H1 (cell line): ENCODE measurements at regions not wholly inside any gene's neighbourhood (a gene's known extent, or its start where the extent isn't known, plus 50 kb on each side); places are given as distances from the start of the nearest gene placed in this dataset.
A peak's percentile ranks its signal among the peaks of the same experiment; 100 is the strongest.

ENCODE experiments used
- CTCF ChIA-PET: fragments of 300-600 bp; sonication (Branson Sonifier 250); formaldehyde crosslinking; loops from one replicate; lab custom pipeline; 2021; ENCODE audit not compliant: partially characterized antibody; lab: Charles Lee
- POLR2A ChIA-PET: fragments of 300-600 bp; sonication (Branson Sonifier 250); formaldehyde crosslinking; loops from one replicate; lab custom pipeline; 2021; ENCODE audit warnings: inconsistent platforms; ENCODE audit not compliant: partially characterized antibody; lab: Charles Lee
- DNase-seq, 2 experiments: peaks; one replicate each; pipeline versions ENCODE4 v3.0.0 to v3.0.0-alpha.2; 2010 to 2022; ENCODE audit warnings: low spot score in 2 of 2, low read depth in 1 of 2, mixed read lengths in 1 of 2
- FAIRE-seq: peaks from 2 replicates; lab custom pipeline; 2011; peaks lifted over from hg19 to GRCh38; lab: Jason Lieb, UNC
- H2AFZ ChIP-seq: 2 replicates; pipeline ENCODE4 v1.8.1; 2012; ENCODE audit warnings: low read length, inconsistent platforms
- H2AK5ac ChIP-seq: 2 replicates; pipeline ENCODE4 v1.6.1; 2013; ENCODE audit warnings: low read depth, low read length
- H2BK120ac ChIP-seq: replicated peaks from 2 replicates; pipeline ENCODE3; 2013; ENCODE audit warnings: low read depth, low read length, inconsistent platforms
- H2BK12ac ChIP-seq: 2 replicates; pipeline ENCODE4 v1.6.1; 2013; ENCODE audit warnings: low read depth, low read length
- H2BK15ac ChIP-seq: 2 replicates; pipeline ENCODE4 v1.6.1; 2013; ENCODE audit warnings: low read length
- H2BK20ac ChIP-seq: 2 replicates; pipeline ENCODE4 v1.6.1; 2013; ENCODE audit warnings: low read length
- H2BK5ac ChIP-seq: 2 replicates; pipeline ENCODE4 v1.6.1; 2013; ENCODE audit warnings: low read depth, low read length
- H3K14ac ChIP-seq: 2 replicates; pipeline ENCODE4 v1.6.1; 2013; ENCODE audit warnings: inconsistent platforms; ENCODE audit not compliant: insufficient read length
- H3K18ac ChIP-seq: 2 replicates; pipeline ENCODE4 v1.6.1; 2013; ENCODE audit warnings: low read length; ENCODE audit errors: extremely low read depth
- H3K23ac ChIP-seq: 2 replicates; pipeline ENCODE4 v1.6.1; 2013; ENCODE audit warnings: inconsistent platforms; ENCODE audit not compliant: insufficient read length
- H3K23me2 ChIP-seq: 2 replicates; pipeline ENCODE4 v1.6.1; 2013; ENCODE audit warnings: low read depth, low read length
- H3K27ac ChIP-seq: 2 replicates; pipeline ENCODE4 v1.6.1; 2011; ENCODE audit warnings: low read depth, low read length, inconsistent platforms
- H3K27me3 ChIP-seq, 4 experiments: replicated peaks in 1 of 4; 1 replicate in 1 of 4; 2 replicates in 3 of 4; pipeline versions ENCODE4 v1.6.1 to v1.8.1; 2011 to 2013; ENCODE audit warnings: low read length in 3 of 4, mild to moderate bottlenecking in 3 of 4, inconsistent platforms in 2 of 4, mixed read lengths in 2 of 4, moderate library complexity in 1 of 4; ENCODE audit not compliant: control insufficient read depth in 3 of 4, insufficient read depth in 3 of 4; ENCODE audit errors: extremely low read depth in 1 of 4
- H3K36me3 ChIP-seq, 4 experiments: 2 replicates each; pipeline versions ENCODE4 v1.6.1 to v1.8.1; 2011 to 2013; ENCODE audit warnings: mild to moderate bottlenecking in 4 of 4, low read length in 3 of 4, moderate library complexity in 2 of 4, control low read depth in 1 of 4, inconsistent platforms in 1 of 4; ENCODE audit not compliant: insufficient read depth in 4 of 4, control insufficient read depth in 2 of 4
- H3K4ac ChIP-seq: replicated peaks from 2 replicates; pipeline ENCODE3; 2013; ENCODE audit warnings: low read length, low read depth, mixed read lengths, inconsistent platforms; ENCODE audit not compliant: insufficient read length
- H3K4me1 ChIP-seq, 4 experiments: replicated peaks in 1 of 4; 1 replicate in 1 of 4; 2 replicates in 3 of 4; pipeline versions ENCODE4 v1.6.1 to v1.8.1; 2011 to 2013; ENCODE audit warnings: low read length in 3 of 4, inconsistent platforms in 2 of 4, mixed read lengths in 1 of 4; ENCODE audit not compliant: insufficient read depth in 4 of 4, control insufficient read depth in 3 of 4
- H3K4me2 ChIP-seq, 2 experiments: 2 replicates each; pipeline versions ENCODE4 v1.6.1 to v1.8.1; 2011 to 2013; ENCODE audit warnings: low read depth in 2 of 2, low read length in 2 of 2, control low read depth in 1 of 2, inconsistent platforms in 1 of 2, mild to moderate bottlenecking in 1 of 2; ENCODE audit not compliant: insufficient read depth in 1 of 2
- H3K4me3 ChIP-seq, 4 experiments: fragments of 200-600, 300-600 bp in 1 of 4; sonication (generic), shearing (Covaris generic), sonication (Bioruptor Twin) in 1 of 4; 2 replicates each; pipeline versions ENCODE4 v1.5.1 to v1.8.1; 2011 to 2016; ENCODE audit warnings: low read length in 4 of 4, low read depth in 3 of 4, control low read depth in 2 of 4, inconsistent platforms in 2 of 4, mild to moderate bottlenecking in 2 of 4, mixed read lengths in 1 of 4, moderate library complexity in 1 of 4; ENCODE audit not compliant: insufficient read depth in 2 of 4; ENCODE audit errors: extremely low read depth in 1 of 4
- H3K56ac ChIP-seq: replicated peaks from 2 replicates; pipeline ENCODE3; 2013; ENCODE audit warnings: low read depth, mild to moderate bottlenecking, mixed read lengths, low read length, inconsistent platforms; ENCODE audit not compliant: insufficient read length
- H3K79me1 ChIP-seq: 2 replicates; pipeline ENCODE4 v1.6.1; 2013; ENCODE audit warnings: low read depth, low read length, control low read depth
- H3K79me2 ChIP-seq, 2 experiments: 2 replicates each; pipeline versions ENCODE4 v1.6.1 to v1.8.1; 2012 to 2013; ENCODE audit warnings: low read length in 2 of 2, mild to moderate bottlenecking in 2 of 2, inconsistent platforms in 1 of 2; ENCODE audit not compliant: insufficient read depth in 2 of 2, control insufficient read depth in 1 of 2
- H3K9ac ChIP-seq, 4 experiments: replicated peaks in 1 of 4; 1 replicate in 1 of 4; 2 replicates in 3 of 4; pipeline versions ENCODE4 v1.6.1 to v1.8.1; 2011 to 2013; ENCODE audit warnings: low read depth in 3 of 4, low read length in 3 of 4, control low read depth in 2 of 4, mild to moderate bottlenecking in 2 of 4, moderate library complexity in 2 of 4, inconsistent platforms in 1 of 4; ENCODE audit errors: extremely low read depth in 1 of 4
- H3K9me3 ChIP-seq, 2 experiments: 2 replicates each; pipeline versions ENCODE4 v1.6.1 to v1.8.1; 2012 to 2013; ENCODE audit warnings: mild to moderate bottlenecking in 2 of 2, moderate library complexity in 2 of 2, control low read depth in 1 of 2, inconsistent platforms in 1 of 2, low read depth in 1 of 2, low read length in 1 of 2, mixed read lengths in 1 of 2; ENCODE audit not compliant: insufficient read depth in 2 of 2
- H4K20me1 ChIP-seq, 2 experiments: replicated peaks in 1 of 2; 2 replicates each; pipeline versions ENCODE3 to v1.8.1; 2011 to 2013; ENCODE audit warnings: inconsistent platforms in 2 of 2, low read length in 2 of 2, mild to moderate bottlenecking in 1 of 2; ENCODE audit not compliant: insufficient read depth in 2 of 2, control insufficient read depth in 1 of 2
- H4K5ac ChIP-seq: 2 replicates; pipeline ENCODE4 v1.6.1; 2013; ENCODE audit warnings: low read length, low read depth, mixed read lengths, inconsistent platforms; ENCODE audit not compliant: insufficient read length
- H4K8ac ChIP-seq: 2 replicates; pipeline ENCODE4 v1.8.0; 2013; ENCODE audit warnings: mild to moderate bottlenecking, moderate library complexity, low read length, inconsistent platforms; ENCODE audit not compliant: insufficient read depth; ENCODE audit errors: extremely low read depth
- H4K91ac ChIP-seq: replicated peaks from 2 replicates; pipeline ENCODE3; 2013; ENCODE audit warnings: low read length, mixed read lengths, inconsistent platforms; ENCODE audit not compliant: insufficient read length
- ASH2L ChIP-seq: fragments of 200-600, 300-600 bp; sonication (generic); IDR thresholded peaks from one replicate; pipeline ENCODE4 v1.7.1; 2017; ENCODE audit warnings: low read length
- CBX8 ChIP-seq: fragments of 300-800, 300-1000 bp; sonication (generic); IDR thresholded peaks from 2 replicates; pipeline ENCODE4 v1.7.1; 2016; ENCODE audit warnings: low read depth, low read length, borderline replicate concordance
- FOSL1 ChIP-seq: IDR thresholded peaks from 2 replicates; pipeline ENCODE4 v1.6.1; 2011; ENCODE audit warnings: mild to moderate bottlenecking, low read depth, low read length, moderate library complexity; ENCODE audit not compliant: insufficient read depth
- HDAC2 ChIP-seq, 2 experiments: fragments of 300-600 bp in 1 of 2; sonication (generic) in 1 of 2; IDR thresholded peaks; 2 replicates each; pipeline ENCODE4 v1.6.1; 2011 to 2012; ENCODE audit warnings: low read depth in 2 of 2, low read length in 2 of 2, mild to moderate bottlenecking in 2 of 2, moderate library complexity in 2 of 2, borderline replicate concordance in 1 of 2, inconsistent platforms in 1 of 2
- JUND ChIP-seq: IDR thresholded peaks from 2 replicates; pipeline ENCODE4 v1.6.1; 2011; ENCODE audit warnings: mild to moderate bottlenecking, improper control_type of control experiment, low read length
- MAFK ChIP-seq: IDR thresholded peaks from 2 replicates; pipeline ENCODE4 v1.6.1; 2012; ENCODE audit warnings: low read depth, mild to moderate bottlenecking, improper control_type of control experiment, low read length
- RAD21 ChIP-seq, 2 experiments: IDR thresholded peaks in 1 of 2; conservative IDR thresholded peaks in 1 of 2; 2 replicates each; pipeline ENCODE4 v1.6.1; 2011; ENCODE audit warnings: low read depth in 2 of 2, low read length in 2 of 2, improper control_type of control experiment in 1 of 2, inconsistent platforms in 1 of 2, mild to moderate bottlenecking in 1 of 2, moderate library complexity in 1 of 2
- RBBP5 ChIP-seq: IDR thresholded peaks from 2 replicates; pipeline ENCODE4 v1.7.1; 2012; ENCODE audit warnings: low read depth, mild to moderate bottlenecking, inconsistent platforms, low read length, moderate library complexity, borderline replicate concordance
- SIRT6 ChIP-seq: IDR thresholded peaks from one replicate; pipeline ENCODE4 v1.7.1; 2012; ENCODE audit warnings: low read length, inconsistent platforms
- TBP ChIP-seq: IDR thresholded peaks from 2 replicates; pipeline ENCODE4 v1.6.1; 2011; ENCODE audit warnings: low read depth, low read length, improper control_type of control experiment
- ZNF274 ChIP-seq: IDR thresholded peaks from 2 replicates; pipeline ENCODE4 v1.7.0; 2012; ENCODE audit warnings: low read length, borderline replicate concordance; ENCODE audit errors: extremely low read depth
- WGBS, 2 experiments: shearing (Covaris generic) in 1 of 2; methylation state at CpG; one replicate each; pipeline versions ENCODE4 v1.1.6 to v1.1.7; 2013 to 2015; ENCODE audit warnings: low lambda C conversion rate in 2 of 2, mixed read lengths in 2 of 2, inconsistent platforms in 1 of 2, low coverage in 1 of 2, missing lambda C conversion rate in 1 of 2; ENCODE audit not compliant: insufficient replicate concordance in 2 of 2, insufficient coverage in 1 of 2, insufficient read length in 1 of 2; ENCODE audit errors: extremely low coverage in 1 of 2, missing lambda C conversion rate in 1 of 2; 5-methylcytosine and 5-hydroxymethylcytosine counted together
- TF ChIP-seq, protein P1 (sequence below): IDR thresholded peaks from 2 replicates; pipeline ENCODE4 v1.6.1; 2012; ENCODE audit warnings: inconsistent platforms

- Histone ChIP-seq H3K14ac (no peak overlapping the region), H2BK120ac (no peak overlapping the region), H3K23ac (no peak overlapping the region), H3K56ac (no peak overlapping the region), H4K8ac (no peak overlapping the region), H2BK12ac (peak overlapping the region; percentile 84; the same call in 1 of the 2 replicates), H3K23me2 (peaks cover 23% of the 10 kb centered on the region; the same call in 1 of the 2 replicates), H3K4me3 (no peak overlapping the region), H3K79me2 (no peaks in the 10 kb centered on the region), H3K27ac (no peak overlapping the region), H3K9me3 (no peaks in the 10 kb centered on the region), H4K5ac (no peak overlapping the region), H3K18ac (no peak overlapping the region), H2BK15ac (peak overlapping the region; percentile 72), H3K4me1 (peaks cover 0 to 15% (median 11%) of the 10 kb centered on the region in 4 experiments; a peak in 6 of 7 replicates), H3K27me3 (peaks cover 27 to 53% (median 49%) of the 10 kb centered on the region in 4 experiments), H3K79me1 (no peaks in the 10 kb centered on the region; the same call in 1 of the 2 replicates), H2BK20ac (no peak overlapping the region), H4K91ac (no peak overlapping the region), H2AFZ (no peak overlapping the region), H3K4ac (no peak overlapping the region), H2BK5ac (no peak overlapping the region), H3K36me3 (no peaks in the 10 kb centered on the region), H3K9ac (no peak overlapping the region), H2AK5ac (peak overlapping the region; percentile 93; the same call in 1 of the 2 replicates), H3K4me2 (no peak overlapping the region; a peak in 1 of 4 replicates), H4K20me1 (peaks cover 0 to 3% of the 10 kb centered on the region in 2 experiments)
- DNase-seq: no peak
- TF ChIP-seq SIRT6 (no peak), ZNF274 (no peak), RBBP5 (no peak), TBP (no peak), ASH2L (no peak), HDAC2 (IDR thresholded peaks at IDR 0.05; ENCODE audit: borderline replicate concordance in 1 of 2, low read depth in 2 of 2, low read length in 2 of 2) (no peak), FOSL1 (no peak), RAD21 (IDR thresholded peaks at IDR 0.05 in 1 of 2, conservative IDR thresholded peaks at IDR 0.05 in 1 of 2; ENCODE audit: low read depth in 2 of 2, low read length in 2 of 2) (no peak), CBX8 (no peak), MAFK (no peak), JUND (no peak)
- TF ChIP-seq, protein P1, sequence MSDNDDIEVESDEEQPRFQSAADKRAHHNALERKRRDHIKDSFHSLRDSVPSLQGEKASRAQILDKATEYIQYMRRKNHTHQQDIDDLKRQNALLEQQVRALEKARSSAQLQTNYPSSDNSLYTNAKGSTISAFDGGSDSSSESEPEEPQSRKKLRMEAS: no peak
- 86% methylated on average over 6 of the region's 7 CpGs; no CpG with 5 or more reads in 1 of the 2 experiments for WGBS, 2 experiments
- POLR2A ChIA-PET: interaction anchor here (0.9 to 1.9 kb wide), 2 partner anchors 10 to 88 kb away, joined by 4 to 8 read pairs; no protein-coding TSS in a partner anchor
- CTCF ChIA-PET: interaction anchor here (0.9 to 1.6 kb wide), 9 partner anchors 13 to 398 kb away, joined by 3 to 4 read pairs (median 3); no protein-coding TSS in a partner anchor
- no peak for FAIRE-seq
These were observed 92.8 kb upstream of the PAX2 start for GRCh38 chr10:100652406-100653135.
